Panc1 (cell line): ENCODE measurements at regions not wholly inside any gene's neighbourhood (a gene's known extent, or its start where the extent isn't known, plus 50 kb on each side); places are given as distances from the start of the nearest gene placed in this dataset.

Experiments
- ATAC-seq: fragments of 200-7000 bp; cut with Tn5 transposase; 2 replicates; pipeline ENCODE4 v1.9.1; 2020; ENCODE audit warnings: mild to moderate bottlenecking, moderate library complexity
- BruUV-seq: library from RNA; stranded (reverse); fragments of 400-500 nt; replicated peaks from 2 replicates; lab custom pipeline; 2021; lab: Mats Ljungman, UMichigan
- CTCF ChIA-PET: fragments of 300-600 bp; sonication (Branson Sonifier 250); formaldehyde crosslinking; loops from one replicate; lab custom pipeline; 2022; ENCODE audit warnings: antibody characterized with exemption; lab: Charles Lee
- POLR2A ChIA-PET: fragments of 300-600 bp; sonication (Branson Sonifier 250); formaldehyde crosslinking; loops from one replicate; lab custom pipeline; 2022; ENCODE audit warnings: antibody characterized with exemption; lab: Charles Lee
- DNase-seq: peaks from one replicate; pipeline ENCODE4 v3.0.0-alpha.2; 2010; ENCODE audit warnings: low read depth, low spot score
- H3K27ac ChIP-seq: 2 replicates; pipeline ENCODE4 v1.5.1; 2011; ENCODE audit warnings: mild to moderate bottlenecking, low read length, inconsistent platforms
- H3K27me3 ChIP-seq: fragments of 200-500 bp; sonication (Bioruptor generic); 2 replicates; pipeline ENCODE4 v1.6.0; 2014; ENCODE audit warnings: low read length, inconsistent platforms; ENCODE audit not compliant: control insufficient read depth, insufficient read depth
- H3K36me3 ChIP-seq: fragments of 200-500 bp; sonication (Bioruptor generic); 2 replicates; pipeline ENCODE4 v1.5.1; 2014; ENCODE audit warnings: inconsistent platforms, mild to moderate bottlenecking, low read length, moderate library complexity; ENCODE audit not compliant: control insufficient read depth, insufficient read depth
- H3K4me1 ChIP-seq: 2 replicates; pipeline ENCODE4 v1.5.1; 2011; ENCODE audit warnings: inconsistent platforms, mild to moderate bottlenecking, low read length, moderate library complexity; ENCODE audit not compliant: control insufficient read depth, insufficient read depth
- H3K4me3 ChIP-seq, 2 experiments: 2 replicates each; pipeline ENCODE4 v1.5.1; 2011 to 2012; ENCODE audit warnings: low read depth in 2 of 2, low read length in 2 of 2, mild to moderate bottlenecking in 2 of 2, inconsistent platforms in 1 of 2, moderate library complexity in 1 of 2
- H3K9me3 ChIP-seq: fragments of 200-500 bp; sonication (Bioruptor generic); 2 replicates; pipeline ENCODE4 v1.5.1; 2014; ENCODE audit warnings: low read depth, mild to moderate bottlenecking, inconsistent platforms, low read length, moderate library complexity; ENCODE audit not compliant: control insufficient read depth, insufficient read depth
- CTCF ChIP-seq: fragments of 450-650 bp; IDR thresholded peaks from 2 replicates; pipeline ENCODE4 v1.5.1; 2017; ENCODE audit warnings: mild to moderate bottlenecking
- POLR2AphosphoS5 ChIP-seq: IDR thresholded peaks from 2 replicates; pipeline ENCODE4 v1.6.1; 2012; ENCODE audit warnings: mild to moderate bottlenecking, low read depth, low read length, moderate library complexity
- REST ChIP-seq, 2 experiments: IDR thresholded peaks; 2 replicates each; pipeline ENCODE4 v1.6.1; 2011 to 2012; ENCODE audit warnings: low read depth in 2 of 2, control low read depth in 1 of 2, low read length in 1 of 2, mild to moderate bottlenecking in 1 of 2, moderate library complexity in 1 of 2; ENCODE audit not compliant: insufficient read depth in 1 of 2
- SIN3A ChIP-seq: IDR thresholded peaks from 2 replicates; pipeline ENCODE4 v1.6.1; 2012; ENCODE audit warnings: low read depth, mild to moderate bottlenecking, low read length, moderate library complexity, borderline replicate concordance; ENCODE audit not compliant: insufficient read depth
- TCF7L2 ChIP-seq: IDR thresholded peaks from 2 replicates; pipeline ENCODE4 v1.6.1; 2011; ENCODE audit warnings: mild to moderate bottlenecking, low read depth, low read length, inconsistent platforms
- in situ Hi-C: cut with HindIII; loops from 2 replicates; pipeline ENCODE4 v1.10.0; 2016; ENCODE audit warnings: low sequenced_read_pairs, low pct_unique_long_range_greater_than_20kb
- intact Hi-C: fragments of 100-400 bp; cut with micrococcal nuclease; formaldehyde crosslinking; loops from one replicate; pipeline ENCODE4 v1.10.0; 2022; ENCODE audit not compliant: unreplicated experiment

GRCh38 chrX:750812-751211 is 120.2 kb downstream of the SHOX start:
- no TSS peak for BruUV-seq
- no peaks in the 10 kb centered on the region for H3K27me3 ChIP-seq
- POLR2A ChIA-PET, result no interaction called here
- no peak overlapping the region for H3K27ac ChIP-seq
- in situ Hi-C loops, result no loop called here
- H3K36me3 ChIP-seq, result no peaks in the 10 kb centered on the region
- intact Hi-C loops, result no loop called here
- TF ChIP-seq SIN3A (no peak), CTCF (no peak), REST (IDR thresholded peaks at IDR 0.05; ENCODE audit: insufficient read depth in 1 of 2, low read depth in 2 of 2, low read length in 1 of 2) (no peak), POLR2AphosphoS5 (no peak), TCF7L2 (no peak)
- no peaks in the 10 kb centered on the region for H3K4me1 ChIP-seq
- ATAC-seq, result no peak
- CTCF ChIA-PET, result no interaction called here
- no peak for DNase-seq
- H3K4me3 ChIP-seq, result no peak overlapping the region
- H3K9me3 ChIP-seq, result no peaks in the 10 kb centered on the region

- TF ChIP-seq POLR2AphosphoS5 (no peak), REST (IDR thresholded peaks at IDR 0.05; ENCODE audit: insufficient read depth in 1 of 2, low read depth in 2 of 2, low read length in 1 of 2) (no peak), CTCF (no peak), SIN3A (no peak), TCF7L2 (no peak)
- Histone ChIP-seq H3K36me3 (no peaks in the 10 kb centered on the region), H3K4me1 (no peaks in the 10 kb centered on the region), H3K27ac (no peak overlapping the region), H3K4me3 (no peak overlapping the region), H3K9me3 (no peaks in the 10 kb centered on the region), H3K27me3 (no peaks in the 10 kb centered on the region)
- ATAC-seq (no peak), DNase-seq (no peak)
- in situ Hi-C loops (no loop called here), intact Hi-C loops (no loop called here)
- BruUV-seq, result no TSS peak
- ChIA-PET CTCF (no interaction called here), POLR2A (no interaction called here)
Measured at GRCh38 chrX:750263-750662, 119.7 kb downstream of the SHOX start.
